ENCODE measurements at regions not wholly inside any gene's neighbourhood (a gene's known extent, or its start where the extent isn't known, plus 50 kb on each side); places are given as distances from the start of the nearest gene placed in this dataset.

DNA sequence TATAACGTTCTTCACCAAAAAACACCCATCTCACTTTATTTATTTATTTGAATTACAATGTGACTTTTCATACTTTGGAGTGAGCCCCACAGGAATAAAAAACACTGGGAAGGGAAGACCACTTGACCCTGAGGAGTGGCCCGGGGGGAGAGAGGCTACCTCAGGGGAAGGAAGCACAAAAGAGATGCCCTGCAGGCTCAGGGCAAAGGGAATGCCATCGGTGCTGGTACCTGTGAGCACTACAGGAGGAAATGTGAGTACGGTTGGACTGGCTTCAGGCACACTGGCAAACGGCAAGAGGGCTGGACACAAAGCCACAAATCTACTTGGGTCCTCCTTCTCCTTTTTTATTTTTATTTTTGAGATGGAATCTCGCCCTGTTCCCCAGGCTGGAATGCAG is 363.9 kb upstream of the KLF4 start:
- peaks cover 0 to under 1% (median 0%) of the 10 kb centered on the region in 4 donors for H3K4me1 ChIP-seq
- TF ChIP-seq POLR2AphosphoS5 (IDR thresholded peaks at IDR 0.05) (no peak), EP300 (IDR thresholded peaks at IDR 0.05) (no peak), POLR2A (IDR thresholded peaks at IDR 0.05) (no peak)
- TF ChIP-seq, protein P1, sequence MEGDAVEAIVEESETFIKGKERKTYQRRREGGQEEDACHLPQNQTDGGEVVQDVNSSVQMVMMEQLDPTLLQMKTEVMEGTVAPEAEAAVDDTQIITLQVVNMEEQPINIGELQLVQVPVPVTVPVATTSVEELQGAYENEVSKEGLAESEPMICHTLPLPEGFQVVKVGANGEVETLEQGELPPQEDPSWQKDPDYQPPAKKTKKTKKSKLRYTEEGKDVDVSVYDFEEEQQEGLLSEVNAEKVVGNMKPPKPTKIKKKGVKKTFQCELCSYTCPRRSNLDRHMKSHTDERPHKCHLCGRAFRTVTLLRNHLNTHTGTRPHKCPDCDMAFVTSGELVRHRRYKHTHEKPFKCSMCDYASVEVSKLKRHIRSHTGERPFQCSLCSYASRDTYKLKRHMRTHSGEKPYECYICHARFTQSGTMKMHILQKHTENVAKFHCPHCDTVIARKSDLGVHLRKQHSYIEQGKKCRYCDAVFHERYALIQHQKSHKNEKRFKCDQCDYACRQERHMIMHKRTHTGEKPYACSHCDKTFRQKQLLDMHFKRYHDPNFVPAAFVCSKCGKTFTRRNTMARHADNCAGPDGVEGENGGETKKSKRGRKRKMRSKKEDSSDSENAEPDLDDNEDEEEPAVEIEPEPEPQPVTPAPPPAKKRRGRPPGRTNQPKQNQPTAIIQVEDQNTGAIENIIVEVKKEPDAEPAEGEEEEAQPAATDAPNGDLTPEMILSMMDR (IDR thresholded peaks at IDR 0.05), result no peak
- H3K27me3 ChIP-seq, result no peaks in the 10 kb centered on the region
- no peaks in the 10 kb centered on the region for H3K36me3 ChIP-seq
- no peak overlapping the region for H3K27ac ChIP-seq
- H3K9me3 ChIP-seq, result peaks cover 2 to 12% (median 6%) of the 10 kb centered on the region in 4 donors
- H3K4me3 ChIP-seq, result no peak overlapping the region
- ATAC-seq (ENCODE audit: low FRiP score in 2 of 2) (no peak), DNase-seq (no peak)
- WGBS, 2 donors, result 71 to 76% methylated on average over 6 of the region's 6 CpGs

GRCh38 chr9:107852891-107853290 is 363.3 kb upstream of the KLF4 start:
- DNase-seq, result no peak
- Histone ChIP-seq H3K27me3 (no peaks in the 10 kb centered on the region), H3K27ac (no peak overlapping the region), H3K36me3 (no peaks in the 10 kb centered on the region), H3K4me1 (peaks cover 0 to 6% (median 4%) of the 10 kb centered on the region in 4 donors), H3K9me3 (peaks cover 2 to 12% (median 6%) of the 10 kb centered on the region in 4 donors), H3K4me3 (no peak overlapping the region)
- TF ChIP-seq POLR2AphosphoS5 (IDR thresholded peaks at IDR 0.05) (no peak), EP300 (IDR thresholded peaks at IDR 0.05) (no peak), POLR2A (IDR thresholded peaks at IDR 0.05) (no peak)
- TF ChIP-seq, protein P1 (IDR thresholded peaks at IDR 0.05), result no peak
- ATAC-seq (ENCODE audit: low FRiP score in 2 of 2), result no peak

DNA sequence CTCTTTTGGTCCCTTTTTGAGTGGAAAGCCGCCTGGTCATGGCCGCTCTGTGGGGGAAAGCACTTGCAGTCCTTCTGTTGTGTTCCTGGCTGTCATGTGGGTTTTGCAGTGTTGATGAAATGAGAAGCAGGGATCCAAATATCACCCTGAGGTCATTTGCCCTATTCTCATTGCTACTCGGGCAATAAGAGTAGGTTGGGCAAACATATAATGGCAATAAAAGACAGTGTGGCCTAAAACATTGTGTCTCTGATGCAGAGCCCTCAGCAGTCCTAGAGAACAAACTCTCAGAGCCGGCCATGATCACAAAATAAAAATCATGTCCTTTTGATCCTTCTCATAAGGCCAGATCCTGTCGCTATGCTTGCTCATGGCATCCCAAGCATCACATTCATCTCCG is 361.1 kb upstream of the KLF4 start:
- H3K27me3 ChIP-seq, result no peaks in the 10 kb centered on the region
- 91 to 96% methylated on average over 6 of the region's 6 CpGs for WGBS, 2 donors
- H3K36me3 ChIP-seq, result no peaks in the 10 kb centered on the region
- peaks cover 2 to 10% (median 6%) of the 10 kb centered on the region in 4 donors for H3K9me3 ChIP-seq
- H3K27ac ChIP-seq, result no peak overlapping the region
- no peak overlapping the region for H3K4me3 ChIP-seq
- DNase-seq (no peak), ATAC-seq (ENCODE audit: low FRiP score in 2 of 2) (no peak)
- TF ChIP-seq POLR2AphosphoS5 (IDR thresholded peaks at IDR 0.05) (no peak), EP300 (IDR thresholded peaks at IDR 0.05) (no peak), POLR2A (IDR thresholded peaks at IDR 0.05) (no peak)
- TF ChIP-seq, protein P1 (IDR thresholded peaks at IDR 0.05), result no peak
- H3K4me1 ChIP-seq, result peaks cover 0 to 9% (median 5%) of the 10 kb centered on the region in 4 donors

GRCh38 chr9:107847978-107848964 is 358.7 kb upstream of the KLF4 start:
- H3K4me3 ChIP-seq, result no peak overlapping the region
- no peak for TF ChIP-seq POLR2A (IDR thresholded peaks at IDR 0.05)
- TF ChIP-seq, protein P1 (IDR thresholded peaks at IDR 0.05), result no peak
- TF ChIP-seq POLR2AphosphoS5 (IDR thresholded peaks at IDR 0.05), result no peak
- DNase-seq, result no peak
- peak overlapping the region in 2 of 4 donors; percentile 3 to 49 for H3K27ac ChIP-seq
- peak in 1 of 2 donors; percentile 52 for ATAC-seq (ENCODE audit: low FRiP score in 2 of 2)
- H3K27me3 ChIP-seq, result no peaks in the 10 kb centered on the region
- H3K9me3 ChIP-seq, result no peaks in the 10 kb centered on the region
- peaks cover 0 to 9% (median 5%) of the 10 kb centered on the region in 4 donors for H3K4me1 ChIP-seq
- no peaks in the 10 kb centered on the region for H3K36me3 ChIP-seq
- WGBS, 2 donors, result 53 to 64% methylated on average over 6 of the region's 6 CpGs
